WTC11 (cell line): ENCODE measurements at regions not wholly inside any gene's neighbourhood (a gene's known extent, or its start where the extent isn't known, plus 50 kb on each side); places are given as distances from the start of the nearest gene placed in this dataset.

Experiments used
- CTCF ChIP-seq: fragments of 200-600 bp; IDR thresholded peaks from 2 replicates; pipeline ENCODE4 v1.8.0; 2022; ENCODE audit warnings: antibody characterized with exemption
- USF1 ChIP-seq: sonication (generic); formaldehyde crosslinking; IDR thresholded peaks from 2 replicates; pipeline ENCODE4 v1.8.0; 2022; ENCODE audit warnings: mild to moderate bottlenecking, missing genetic modification reagents
- ZNF121 ChIP-seq: sonication (generic); formaldehyde crosslinking; IDR thresholded peaks from 2 replicates; pipeline ENCODE4 v1.8.0; 2023; ENCODE audit warnings: missing genetic modification reagents

- TF ChIP-seq CTCF (no peak), USF1 (CRISPR knock-in tag) (no peak), ZNF121 (CRISPR knock-in tag) (no peak)
Measured at GRCh38 chr18:77679869-77680268, 430.2 kb downstream of the GALR1 start.
